IMR-90 (cell line): ENCODE measurements at regions not wholly inside any gene's neighbourhood (a gene's known extent, or its start where the extent isn't known, plus 50 kb on each side); places are given as distances from the start of the nearest gene placed in this dataset.

Source experiments
- ATAC-seq: fragments of 200-7000 bp; cut with Tn5 transposase; 2 replicates; pipeline ENCODE4 v1.9.1; 2020; ENCODE audit warnings: low read depth, mild to moderate bottlenecking, moderate library complexity
- BruUV-seq: library from RNA; stranded (reverse); fragments of 400-500 nt; replicated peaks from 2 replicates; lab custom pipeline; 2021; lab: Mats Ljungman, UMichigan
- CTCF ChIA-PET: fragments of 300-600 bp; formaldehyde crosslinking; extraction: SDS; loops from one replicate; lab custom pipeline; 2021; ENCODE audit warnings: antibody characterized with exemption; lab: Yijun Ruan, JAX
- POLR2A ChIA-PET: fragments of 300-600 bp; sonication (Branson Sonifier 250); formaldehyde crosslinking; loops from one replicate; lab custom pipeline; 2022; ENCODE audit warnings: antibody characterized with exemption; ENCODE audit not compliant: unreplicated experiment; lab: Charles Lee
- DNase-seq: peaks from one replicate; pipeline ENCODE4 v3.0.0; 2013
- H2AFZ ChIP-seq: replicated peaks from 2 replicates; pipeline ENCODE3; 2013; ENCODE audit warnings: low read length, mild to moderate bottlenecking; ENCODE audit not compliant: poor library complexity
- H2AK5ac ChIP-seq: 2 replicates; pipeline ENCODE4 v1.6.1; 2013; ENCODE audit warnings: low read depth, low read length, inconsistent platforms
- H2AK9ac ChIP-seq: replicated peaks from 2 replicates; pipeline ENCODE3; 2013; ENCODE audit warnings: mild to moderate bottlenecking, low read depth, low read length, moderate library complexity; ENCODE audit not compliant: poor library complexity
- H2BK120ac ChIP-seq: 2 replicates; pipeline ENCODE4 v1.6.1; 2013; ENCODE audit warnings: low read depth, low read length, inconsistent platforms
- H2BK15ac ChIP-seq: 3 replicates; pipeline ENCODE4 v1.6.1; 2013; ENCODE audit warnings: low read depth, low read length, inconsistent platforms
- H2BK20ac ChIP-seq: 2 replicates; pipeline ENCODE4 v1.6.1; 2013; ENCODE audit warnings: low read depth, mild to moderate bottlenecking, inconsistent platforms, low read length, moderate library complexity
- H2BK5ac ChIP-seq: 2 replicates; pipeline ENCODE4 v1.6.1; 2013; ENCODE audit warnings: mild to moderate bottlenecking, low read depth, low read length, inconsistent platforms; ENCODE audit not compliant: poor library complexity, severe bottlenecking
- H3K14ac ChIP-seq: replicated peaks from 2 replicates; pipeline ENCODE4 v1.6.1; 2013; ENCODE audit warnings: low read depth, low read length, inconsistent platforms
- H3K18ac ChIP-seq: 2 replicates; pipeline ENCODE4 v1.6.1; 2013; ENCODE audit warnings: low read depth, low read length, control low read depth
- H3K23ac ChIP-seq: 2 replicates; pipeline ENCODE4 v1.6.1; 2013; ENCODE audit warnings: low read depth, low read length, inconsistent platforms
- H3K27ac ChIP-seq: 2 replicates; pipeline ENCODE4 v1.5.1; 2013; ENCODE audit warnings: mild to moderate bottlenecking, control low read depth, low read length; ENCODE audit not compliant: insufficient read depth
- H3K27me3 ChIP-seq: 2 replicates; pipeline ENCODE4 v1.6.1; 2013; ENCODE audit warnings: low read length; ENCODE audit not compliant: control insufficient read depth, insufficient read depth
- H3K36me3 ChIP-seq: 2 replicates; pipeline ENCODE4 v1.6.1; 2013; ENCODE audit warnings: low read length, mixed read lengths; ENCODE audit not compliant: control insufficient read depth, insufficient read depth
- H3K4ac ChIP-seq: 2 replicates; pipeline ENCODE4 v1.6.1; 2013; ENCODE audit warnings: low read depth, low read length, inconsistent platforms
- H3K4me1 ChIP-seq: 2 replicates; pipeline ENCODE4 v1.6.1; 2013; ENCODE audit warnings: low read length, mixed read lengths; ENCODE audit not compliant: control insufficient read depth, insufficient read depth
- H3K4me2 ChIP-seq: 2 replicates; pipeline ENCODE4 v1.6.1; 2013; ENCODE audit warnings: low read depth, mild to moderate bottlenecking, control low read depth, low read length, moderate library complexity
- H3K4me3 ChIP-seq: 2 replicates; pipeline ENCODE4 v1.5.1; 2013; ENCODE audit warnings: low read depth, mild to moderate bottlenecking, control low read depth, low read length, moderate library complexity; ENCODE audit not compliant: insufficient read depth
- H3K56ac ChIP-seq: 2 replicates; pipeline ENCODE4 v1.6.1; 2013; ENCODE audit warnings: low read length, inconsistent platforms; ENCODE audit not compliant: insufficient read depth; ENCODE audit errors: extremely low read depth
- H3K79me1 ChIP-seq, 2 experiments: 2 replicates each; pipeline ENCODE4 v1.6.1; 2013; ENCODE audit warnings: low read length in 2 of 2, inconsistent platforms in 1 of 2, low read depth in 1 of 2
- H3K9ac ChIP-seq: 2 replicates; pipeline ENCODE4 v1.6.1; 2013; ENCODE audit warnings: low read depth, low read length, control low read depth
- H3K9me1 ChIP-seq: 2 replicates; pipeline ENCODE4 v1.6.1; 2013; ENCODE audit warnings: low read length, inconsistent platforms; ENCODE audit not compliant: insufficient read depth
- H3K9me3 ChIP-seq: 2 replicates; pipeline ENCODE4 v1.6.1; 2013; ENCODE audit warnings: low read length; ENCODE audit not compliant: control insufficient read depth, insufficient read depth
- H4K20me1 ChIP-seq: 2 replicates; pipeline ENCODE4 v1.6.1; 2013; ENCODE audit warnings: low read length, inconsistent platforms; ENCODE audit not compliant: insufficient read depth
- H4K5ac ChIP-seq: 2 replicates; pipeline ENCODE4 v1.6.1; 2013; ENCODE audit warnings: mild to moderate bottlenecking, low read depth, low read length, control low read depth
- H4K8ac ChIP-seq, 2 experiments: 2 replicates each; pipeline ENCODE4 v1.6.1; 2013; ENCODE audit warnings: low read depth in 2 of 2, low read length in 2 of 2, control low read depth in 1 of 2, inconsistent platforms in 1 of 2
- H4K91ac ChIP-seq: 2 replicates; pipeline ENCODE4 v1.6.1; 2013; ENCODE audit warnings: low read depth, low read length, inconsistent platforms; ENCODE audit not compliant: insufficient read depth
- BHLHE40 ChIP-seq: fragments of 150-350 bp; IDR thresholded peaks from 2 replicates; pipeline ENCODE4 v1.6.1; 2016; ENCODE audit warnings: mild to moderate bottlenecking, low read depth, low read length
- CEBPB ChIP-seq: IDR thresholded peaks from 2 replicates; pipeline ENCODE4 v1.6.1; 2012; ENCODE audit warnings: low read depth, low read length, improper control_type of control experiment
- CHD1 ChIP-seq: IDR thresholded peaks from 2 replicates; pipeline ENCODE4 v1.6.1; 2012; ENCODE audit warnings: low read depth, low read length, improper control_type of control experiment
- ELK1 ChIP-seq: fragments of 150-350 bp; IDR thresholded peaks from 2 replicates; pipeline ENCODE4 v1.6.1; 2016; ENCODE audit warnings: low read depth, mild to moderate bottlenecking, low read length, moderate library complexity, borderline replicate concordance
- FOS ChIP-seq: fragments of 150-350 bp; IDR thresholded peaks from 2 replicates; pipeline ENCODE4 v1.6.1; 2016; ENCODE audit warnings: low read depth, low read length
- MAFK ChIP-seq: IDR thresholded peaks from 2 replicates; pipeline ENCODE4 v1.6.1; 2012; ENCODE audit warnings: low read depth, low read length, improper control_type of control experiment
- NFE2L2 ChIP-seq: fragments of 150-350 bp; IDR thresholded peaks from 2 replicates; pipeline ENCODE4 v1.6.1; 2016; ENCODE audit warnings: low read depth, mild to moderate bottlenecking, low read length
- POLR2A ChIP-seq: IDR thresholded peaks from 2 replicates; pipeline ENCODE4 v1.6.1; 2012; ENCODE audit warnings: mild to moderate bottlenecking, low read depth, low read length
- RAD21 ChIP-seq: IDR thresholded peaks from 2 replicates; pipeline ENCODE4 v1.6.1; 2012; ENCODE audit warnings: low read length, improper control_type of control experiment
- RCOR1 ChIP-seq: IDR thresholded peaks from 2 replicates; pipeline ENCODE4 v1.6.1; 2012; ENCODE audit warnings: mild to moderate bottlenecking, low read length, improper control_type of control experiment; ENCODE audit not compliant: insufficient replicate concordance
- SMC3 ChIP-seq: fragments of 150-350 bp; IDR thresholded peaks from 2 replicates; pipeline ENCODE4 v1.6.1; 2016; ENCODE audit warnings: low read depth, mild to moderate bottlenecking, antibody characterized with exemption, low read length, moderate library complexity
- WGBS, 2 experiments: methylation state at CpG; one replicate each; pipeline versions ENCODE4 v1.1.5 to v1.1.7; 2013; ENCODE audit warnings: missing lambda C conversion rate in 2 of 2; ENCODE audit not compliant: insufficient read length in 1 of 2; ENCODE audit errors: extremely low coverage in 2 of 2; 5-methylcytosine and 5-hydroxymethylcytosine counted together
- dilution Hi-C: fragments of 300-500 bp; cut with HindIII; formaldehyde crosslinking; loops from one replicate; pipeline ENCODE4 v1.14.3; 2018; ENCODE audit warnings: low sequenced_read_pairs; ENCODE audit not compliant: unreplicated experiment
- in situ Hi-C: fragments of 300-500 bp; cut with MboI; formaldehyde crosslinking; loops from 3 replicates; pipeline ENCODE4 v1.14.3; 2019; ENCODE audit warnings: low sequenced_read_pairs, inconsistent platforms, mixed read lengths
- intact Hi-C: fragments of 100-400 bp; cut with micrococcal nuclease; formaldehyde crosslinking; loops from 2 replicates; pipeline ENCODE4 v1.10.0; 2022

GRCh38 chr3:75983609-75984290, 198.4 kb upstream of the ZNF717 start:
- H3K56ac ChIP-seq: no peak overlapping the region

More at GRCh38 chr3:75983609-75984290, 198.4 kb upstream of the ZNF717 start:
- no peak overlapping the region for H2AK5ac ChIP-seq
- H4K91ac ChIP-seq: no peak overlapping the region
- H3K9me1 ChIP-seq: no peaks in the 10 kb centered on the region
- no TSS peak for BruUV-seq
- no peak overlapping the region for H3K4me3 ChIP-seq
- H3K4me2 ChIP-seq: no peak overlapping the region
- CTCF ChIA-PET: no interaction called here
- ATAC-seq (no peak), DNase-seq (peak; percentile 0)
- intact Hi-C loops (no loop called here), dilution Hi-C loops (no loop called here), in situ Hi-C loops (no loop called here)
- no peak overlapping the region for H2AK9ac ChIP-seq
- no peak overlapping the region for H3K9ac ChIP-seq
- H4K8ac ChIP-seq: no peak overlapping the region
- H2BK15ac ChIP-seq: no peak overlapping the region
- no peaks in the 10 kb centered on the region for H3K79me1 ChIP-seq
- H3K4ac ChIP-seq: no peak overlapping the region
- no peak overlapping the region for H3K27ac ChIP-seq
- TF ChIP-seq SMC3 (no peak), NFE2L2 (no peak), FOS (no peak), POLR2A (no peak), BHLHE40 (no peak), MAFK (no peak), RAD21 (no peak), ELK1 (no peak), CEBPB (no peak), CHD1 (no peak), RCOR1 (no peak)
- no CpG with 5 or more reads among the region's 3 CpGs for WGBS, 2 experiments
- H2BK20ac ChIP-seq: no peak overlapping the region
- H2BK120ac ChIP-seq: no peak overlapping the region
- no peak overlapping the region for H3K14ac ChIP-seq
- no peaks in the 10 kb centered on the region for H3K27me3 ChIP-seq
- no peak overlapping the region for H3K23ac ChIP-seq
- H2BK5ac ChIP-seq: no peak overlapping the region
- H4K5ac ChIP-seq: no peak overlapping the region
- no peaks in the 10 kb centered on the region for H3K36me3 ChIP-seq
- no peak overlapping the region for H2AFZ ChIP-seq
- H3K4me1 ChIP-seq: no peaks in the 10 kb centered on the region
- POLR2A ChIA-PET: interaction anchor here (0.7 kb wide), 1 partner anchor 91 kb away, joined by 3 read pairs; no protein-coding TSS in a partner anchor
- no peaks in the 10 kb centered on the region for H4K20me1 ChIP-seq
- no peak overlapping the region for H3K18ac ChIP-seq
- no peaks in the 10 kb centered on the region for H3K9me3 ChIP-seq
